ENCODE measurements at regions not wholly inside any gene's neighbourhood (a gene's known extent, or its start where the extent isn't known, plus 50 kb on each side); places are given as distances from the start of the nearest gene placed in this dataset.

GRCh38 chr11:42536611-42537360 is 775.0 kb upstream of the API5 start:
- FAIRE-seq (no peak), DNase-seq (ENCODE audit: low spot score in 2 of 2) (no peak)

- DNase-seq (ENCODE audit: low spot score in 2 of 2) (no peak), FAIRE-seq (no peak)
Observed at GRCh38 chr11:42542336-42542735, 769.5 kb upstream of the API5 start.

GRCh38 chr11:42543844-42544419 is 767.9 kb upstream of the API5 start:
- DNase-seq (ENCODE audit: low spot score in 2 of 2): no peak

GRCh38 chr11:42544726-42545125 is 767.1 kb upstream of the API5 start:
- no peak for DNase-seq (ENCODE audit: low spot score in 2 of 2)
- no peak for FAIRE-seq

More at GRCh38 chr11:42543844-42544419, 767.9 kb upstream of the API5 start:
- FAIRE-seq: no peak

GRCh38 chr11:42545954-42546353 is 765.8 kb upstream of the API5 start:
- FAIRE-seq: no peak
- DNase-seq (ENCODE audit: low spot score in 2 of 2): no peak

GRCh38 chr11:42552786-42553185 is 759.0 kb upstream of the API5 start:
- no peak for DNase-seq (ENCODE audit: low spot score in 2 of 2)
- FAIRE-seq: no peak

GRCh38 chr11:42555190-42555589 is 756.6 kb upstream of the API5 start:
- no peak for FAIRE-seq
- no peak for DNase-seq (ENCODE audit: low spot score in 2 of 2)

GRCh38 chr11:42571131-42571877 is 740.5 kb upstream of the API5 start:
- no peak for FAIRE-seq
- no peak for DNase-seq (ENCODE audit: low spot score in 2 of 2)

- no peak for DNase-seq (ENCODE audit: low spot score in 2 of 2)
Observed at GRCh38 chr11:42571878-42572610, 739.8 kb upstream of the API5 start.

GRCh38 chr11:42576318-42576717 is 735.5 kb upstream of the API5 start:
- DNase-seq (ENCODE audit: low spot score in 2 of 2) (no peak), FAIRE-seq (no peak)

More at GRCh38 chr11:42571878-42572610, 739.8 kb upstream of the API5 start:
- no peak for FAIRE-seq

- FAIRE-seq (no peak), DNase-seq (ENCODE audit: low spot score in 2 of 2) (no peak)
Observed at GRCh38 chr11:42589286-42589685, 722.5 kb upstream of the API5 start.

GRCh38 chr11:42591841-42592240 is 720.0 kb upstream of the API5 start:
- DNase-seq (ENCODE audit: low spot score in 2 of 2): no peak

GRCh38 chr11:42593441-42593840 is 718.4 kb upstream of the API5 start:
- DNase-seq (ENCODE audit: low spot score in 2 of 2) (no peak), FAIRE-seq (no peak)

More at GRCh38 chr11:42591841-42592240, 720.0 kb upstream of the API5 start:
- FAIRE-seq: no peak

- no peak for DNase-seq (ENCODE audit: low spot score in 2 of 2)
- FAIRE-seq: no peak
Observed at GRCh38 chr11:42595876-42596275, 715.9 kb upstream of the API5 start.

- DNase-seq (ENCODE audit: low spot score in 2 of 2) (no peak), FAIRE-seq (no peak)
Observed at GRCh38 chr11:42596576-42597145, 715.1 kb upstream of the API5 start.

GRCh38 chr11:42598341-42598740 is 713.5 kb upstream of the API5 start:
- FAIRE-seq (no peak), DNase-seq (ENCODE audit: low spot score in 2 of 2) (no peak)

- FAIRE-seq (no peak), DNase-seq (ENCODE audit: low spot score in 2 of 2) (no peak)
Observed at GRCh38 chr11:42620796-42621195, 691.0 kb upstream of the API5 start.

- FAIRE-seq (no peak), DNase-seq (ENCODE audit: low spot score in 2 of 2) (no peak)
Observed at GRCh38 chr11:42625757-42626665, 685.8 kb upstream of the API5 start.

GRCh38 chr11:42631220-42631843 is 680.5 kb upstream of the API5 start:
- FAIRE-seq (no peak), DNase-seq (ENCODE audit: low spot score in 2 of 2) (peak; percentile 8 to 12)

All from frontal cortex (tissue), 3 donors.